Right forelimb (tissue), 1 donor: ENCODE measurements at regions not wholly inside any gene's neighbourhood (a gene's known extent, or its start where the extent isn't known, plus 50 kb on each side); places are given as distances from the start of the nearest gene placed in this dataset.

Source experiments
- DNase-seq: peaks from one replicate; pipeline ENCODE4 v3.0.0-alpha.2; 2018

DNA sequence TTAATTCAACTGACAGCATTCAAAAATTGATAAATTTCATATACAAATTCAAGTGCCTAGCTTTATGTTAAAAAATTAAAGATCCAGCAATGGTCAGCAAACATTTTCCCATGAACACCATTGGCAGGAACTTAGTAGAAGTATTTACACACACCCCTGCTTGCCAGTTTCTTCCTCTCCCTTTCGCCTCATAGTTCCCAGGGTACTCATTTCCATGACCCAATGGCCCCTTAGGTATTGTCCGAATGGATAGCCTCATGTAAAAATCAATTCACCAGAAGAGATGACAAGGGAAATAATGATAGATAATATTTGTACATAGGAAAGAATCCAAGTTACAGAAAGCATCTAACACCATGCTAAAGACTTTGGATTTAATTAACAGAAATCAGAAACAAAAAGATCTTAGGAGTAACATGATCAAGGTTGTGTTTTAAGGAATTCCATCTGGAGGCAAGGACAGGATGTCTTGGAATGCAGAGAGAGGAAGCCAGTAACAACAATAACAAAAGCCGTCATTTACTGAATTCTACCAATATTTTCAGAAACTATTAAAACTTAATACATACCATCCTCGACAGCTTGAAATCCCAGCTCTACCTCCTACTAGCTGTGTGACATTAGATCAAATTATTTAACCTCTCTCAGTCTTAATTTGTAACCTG lies 423.0 kb downstream of the IRS1 start:
- DNase-seq: no peak

DNA sequence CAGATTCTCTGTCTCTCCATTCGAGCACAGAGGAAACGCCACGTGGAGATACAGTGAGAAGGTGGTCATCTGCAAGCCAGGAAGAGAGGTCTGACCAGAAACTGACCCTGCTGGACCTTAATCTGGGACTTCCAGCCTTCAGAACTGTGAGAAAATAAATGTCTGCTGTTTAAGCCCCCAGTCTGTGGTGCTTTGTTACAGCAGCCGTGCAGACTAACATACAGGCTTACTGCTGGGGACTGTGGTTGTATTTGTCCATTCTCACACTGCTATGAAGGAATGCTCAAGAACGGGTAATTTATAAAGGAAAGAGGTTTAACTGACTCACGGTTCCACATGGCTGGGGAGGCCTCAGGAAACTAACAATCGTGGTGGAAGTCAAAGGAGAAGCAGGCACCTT lies 432.7 kb downstream of the IRS1 start:
- no peak for DNase-seq

DNA sequence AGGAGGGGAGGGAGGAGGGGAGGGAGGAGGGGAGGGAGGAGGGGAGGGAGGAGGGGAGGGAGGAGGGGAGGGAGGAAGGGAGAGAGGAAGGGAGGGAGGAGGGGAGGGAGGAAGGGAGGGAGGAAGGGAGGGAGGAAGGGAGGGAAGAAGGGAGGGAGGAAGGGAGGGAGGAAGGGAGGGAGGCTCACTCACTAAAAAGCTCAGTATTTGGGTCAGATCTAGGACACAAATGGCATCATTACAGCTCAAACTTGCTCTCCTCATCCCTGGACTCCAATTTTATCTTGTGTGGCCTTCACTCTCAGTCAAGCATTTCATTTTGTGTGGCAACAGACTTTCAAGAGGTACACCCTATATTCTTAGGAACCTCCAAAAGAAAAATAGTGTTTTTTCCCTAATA lies 435.4 kb downstream of the IRS1 start:
- no peak for DNase-seq

DNA sequence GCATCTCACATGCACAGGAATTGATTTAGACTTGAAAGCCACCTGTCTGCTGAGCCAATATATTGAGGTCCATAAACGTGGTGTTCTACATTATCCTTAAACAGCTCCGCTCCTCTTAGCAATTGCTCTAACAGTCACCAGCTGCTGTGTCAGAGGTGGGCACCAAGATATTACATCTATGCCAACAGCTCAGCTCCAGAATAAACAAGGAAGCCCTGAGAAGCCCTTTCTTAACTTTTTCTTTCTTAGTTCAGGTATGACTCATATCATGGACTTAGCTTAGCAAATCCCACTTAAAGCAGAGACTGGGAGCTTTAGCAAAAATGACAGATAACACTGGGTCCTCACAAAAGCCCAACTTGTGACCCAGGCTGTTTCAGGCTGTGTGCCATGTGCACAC lies 436.6 kb downstream of the IRS1 start:
- no peak for DNase-seq

DNA sequence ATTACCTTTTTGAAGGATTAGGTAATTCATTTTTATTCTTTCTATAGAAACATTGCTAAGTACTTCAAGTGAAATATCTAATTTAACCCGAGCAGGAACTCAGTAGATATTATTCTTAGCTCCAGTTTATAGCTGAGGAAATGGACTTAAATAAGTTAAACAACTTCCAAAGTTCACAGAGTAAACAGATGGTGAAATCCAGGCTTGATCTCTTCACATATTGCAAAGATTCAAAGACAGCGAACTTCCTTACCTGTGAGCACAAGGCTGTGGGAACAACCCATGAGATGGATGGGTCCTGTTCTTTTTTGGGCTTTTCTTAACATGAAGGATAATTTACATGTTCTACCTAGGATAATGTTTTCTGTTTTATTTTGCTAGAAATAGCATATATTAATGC lies 439.0 kb downstream of the IRS1 start:
- no peak for DNase-seq

DNA sequence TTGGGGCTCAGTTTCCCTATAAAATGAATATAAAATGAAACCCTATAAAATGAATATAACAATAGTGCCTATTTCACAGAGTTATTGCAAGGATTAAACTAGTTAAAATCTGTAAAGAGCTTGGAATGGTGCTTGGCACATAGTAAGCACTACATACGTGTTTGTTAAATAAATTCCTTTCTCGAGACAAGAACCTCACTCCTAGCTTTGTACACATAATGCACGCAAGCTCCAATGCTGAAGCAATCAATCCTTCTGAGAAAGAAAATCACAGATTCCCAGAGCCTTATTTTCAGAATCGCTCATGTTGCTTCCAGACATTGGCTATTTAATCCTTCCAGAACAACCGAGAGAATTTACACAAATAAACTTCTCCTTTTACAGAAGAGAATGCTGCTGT lies 440.9 kb downstream of the IRS1 start:
- no peak for DNase-seq

DNA sequence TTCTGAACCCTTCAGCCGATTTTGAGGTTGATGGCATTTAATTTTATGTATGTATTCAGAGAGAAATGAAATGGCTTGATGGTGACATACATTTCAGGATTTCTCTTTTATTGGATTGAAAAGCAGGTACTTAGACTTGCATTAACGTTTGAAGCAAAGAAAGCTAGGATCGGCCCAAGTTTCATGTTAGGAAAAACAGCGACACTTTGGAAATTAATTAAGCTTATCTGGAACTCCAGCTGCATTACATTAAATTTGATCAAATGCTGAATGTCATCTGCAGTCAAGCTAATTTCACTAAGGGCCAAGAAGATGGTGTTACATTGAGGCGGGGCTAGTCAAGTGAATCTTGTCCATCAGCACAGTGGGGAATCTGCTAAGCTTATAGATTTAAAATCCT lies 441.8 kb downstream of the IRS1 start:
- DNase-seq: no peak

DNA sequence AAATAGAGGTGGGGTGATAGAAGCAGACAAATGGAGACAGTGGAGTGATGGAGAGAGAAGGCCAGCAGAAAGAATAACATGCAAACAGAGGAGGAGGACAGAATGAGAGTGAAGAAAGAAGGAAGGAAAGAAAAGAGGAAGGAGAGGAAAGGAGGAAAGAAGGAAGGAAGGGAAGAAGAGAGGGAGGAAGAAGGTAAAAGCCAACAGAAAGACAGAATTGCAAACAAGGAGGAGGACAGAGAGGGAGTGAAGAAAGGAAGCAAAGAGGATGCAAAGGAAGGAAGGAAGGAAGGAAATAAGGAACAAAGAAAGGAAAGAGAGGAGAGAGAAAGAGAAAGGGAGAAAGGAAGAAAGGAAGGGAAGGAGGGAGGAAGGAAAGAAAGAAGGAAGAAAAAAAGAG lies 444.0 kb downstream of the IRS1 start:
- no peak for DNase-seq

DNA sequence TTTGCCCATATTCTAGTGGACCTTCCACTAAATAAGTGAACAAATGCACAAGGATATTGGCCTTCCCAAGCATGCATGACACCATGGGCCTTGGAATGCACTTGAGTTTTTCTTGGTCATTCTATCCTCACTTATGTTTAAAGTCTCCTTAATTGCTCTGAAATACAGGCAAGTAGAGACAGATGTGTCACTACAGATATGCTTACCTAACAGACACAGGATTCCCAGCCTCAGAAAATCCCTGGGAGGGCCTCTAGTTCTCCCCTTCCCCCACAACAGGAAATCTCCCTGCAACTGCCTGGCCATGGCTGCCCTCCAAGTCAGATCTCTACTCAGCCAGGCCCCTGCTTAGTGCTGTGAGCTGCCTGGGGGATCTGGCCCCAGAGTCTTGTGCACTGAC lies 445.2 kb downstream of the IRS1 start:
- DNase-seq: no peak

DNA sequence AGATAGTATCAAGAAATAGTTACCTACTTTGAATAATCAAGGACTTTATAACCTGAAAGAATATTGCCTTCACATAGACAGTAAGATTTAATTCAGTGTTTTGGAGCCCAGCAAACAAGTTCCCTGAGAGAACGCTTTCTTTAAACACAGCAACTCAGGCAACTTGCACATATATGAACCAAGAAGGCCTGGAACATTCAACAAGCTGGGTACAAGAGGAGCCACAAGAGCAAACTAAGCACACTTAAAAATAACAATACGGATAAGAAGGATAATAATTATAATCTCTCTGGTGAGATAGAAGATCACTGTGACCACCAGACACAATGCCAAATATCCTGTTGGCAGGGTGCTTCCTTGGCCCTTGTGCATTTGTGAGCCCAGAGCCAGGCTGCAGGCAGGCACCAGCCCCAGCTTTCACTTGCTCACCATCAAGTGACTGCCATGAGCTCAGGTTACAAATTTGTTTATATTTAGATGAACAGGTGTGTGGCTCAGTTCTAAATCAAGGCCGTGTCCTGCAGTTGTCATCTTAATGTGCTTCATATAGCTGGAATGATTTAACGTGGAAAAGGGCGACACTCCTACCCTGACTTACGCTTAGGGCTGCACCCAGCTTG lies 446.6 kb downstream of the IRS1 start:
- no peak for DNase-seq

DNA sequence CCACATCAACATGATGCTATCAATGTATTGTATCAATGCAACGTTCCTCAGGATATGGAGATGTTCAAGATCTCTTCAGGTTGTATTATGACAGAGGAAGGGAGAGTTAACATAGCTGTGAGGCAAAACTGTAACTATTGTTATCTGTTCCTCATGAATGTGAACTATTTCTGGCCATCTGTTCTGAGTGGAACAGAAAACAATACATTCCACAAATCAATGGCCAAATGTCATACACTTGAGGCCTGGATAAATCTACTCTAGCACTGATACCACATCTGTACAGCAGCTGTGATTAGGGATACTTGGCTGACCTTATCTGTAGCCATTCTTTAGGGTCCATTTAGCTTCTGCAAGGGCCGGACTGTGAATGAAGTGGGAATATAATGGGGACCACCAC lies 447.9 kb downstream of the IRS1 start:
- DNase-seq: no peak

DNA sequence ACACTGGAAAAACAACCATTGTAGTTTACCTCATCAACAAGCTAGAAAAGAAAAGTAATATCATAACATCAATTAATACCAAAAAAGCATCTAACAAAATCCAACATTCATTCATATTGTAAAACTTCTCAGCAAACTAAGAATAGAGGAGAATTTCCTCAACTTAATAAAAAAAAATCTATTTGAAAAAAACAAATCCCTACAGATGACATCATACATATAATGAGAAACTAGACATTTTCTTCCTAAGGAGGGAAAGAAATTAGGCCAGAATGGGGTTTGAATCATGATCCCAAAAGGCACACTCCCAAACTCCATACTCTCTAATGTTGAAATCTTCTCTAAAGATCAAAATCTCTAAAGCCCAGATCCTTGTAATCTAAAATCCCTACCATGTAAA lies 460.0 kb downstream of the IRS1 start:
- DNase-seq: no peak

DNA sequence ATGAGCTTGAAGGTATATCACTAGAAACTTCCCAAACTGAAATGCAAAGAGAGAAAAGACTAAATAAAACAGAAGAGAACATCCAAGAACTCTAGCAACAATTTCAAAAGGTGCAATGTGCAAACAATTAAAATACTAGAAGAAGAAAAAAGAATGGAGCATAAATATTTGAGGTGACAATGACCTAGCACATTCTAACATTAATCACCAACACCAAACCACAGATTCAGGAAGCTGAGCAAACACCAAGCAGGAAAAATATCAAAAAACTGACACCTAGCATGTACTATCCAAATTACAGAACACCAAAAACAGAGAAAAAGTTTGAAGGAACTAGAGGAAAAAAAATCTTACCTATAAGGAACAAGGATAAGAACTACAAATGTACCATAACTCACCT lies 460.8 kb downstream of the IRS1 start:
- DNase-seq: no peak

DNA sequence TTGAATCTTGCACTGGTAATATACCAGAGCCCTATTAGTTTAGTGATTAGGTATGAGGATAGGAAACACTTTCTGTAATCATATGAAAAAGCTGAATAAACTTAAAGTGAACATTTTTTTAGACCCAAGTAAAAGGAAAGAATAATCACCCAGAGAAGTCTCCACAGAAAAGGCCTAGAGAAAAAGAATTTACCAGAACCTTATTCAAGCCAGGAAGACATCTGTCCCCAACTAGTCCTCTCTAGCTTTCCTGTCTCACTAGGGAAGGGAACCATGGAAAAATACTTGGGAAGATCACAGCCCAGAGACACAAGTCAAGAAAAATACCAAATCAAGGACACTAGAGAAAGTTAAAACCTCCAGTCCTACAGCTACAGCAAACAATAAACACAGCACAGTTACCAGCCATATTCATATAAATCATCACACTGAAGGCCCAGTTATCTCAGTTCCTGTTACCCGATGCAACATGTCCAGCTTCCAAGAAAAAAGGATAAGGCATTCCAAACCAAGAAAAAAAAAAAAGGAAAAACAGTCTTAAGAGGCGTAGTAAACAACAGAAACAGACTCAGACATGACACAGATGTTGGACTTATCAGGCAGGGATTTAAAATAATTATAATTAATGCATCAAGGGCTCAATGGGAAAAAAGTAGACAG lies 461.5 kb downstream of the IRS1 start:
- no peak for DNase-seq

DNA sequence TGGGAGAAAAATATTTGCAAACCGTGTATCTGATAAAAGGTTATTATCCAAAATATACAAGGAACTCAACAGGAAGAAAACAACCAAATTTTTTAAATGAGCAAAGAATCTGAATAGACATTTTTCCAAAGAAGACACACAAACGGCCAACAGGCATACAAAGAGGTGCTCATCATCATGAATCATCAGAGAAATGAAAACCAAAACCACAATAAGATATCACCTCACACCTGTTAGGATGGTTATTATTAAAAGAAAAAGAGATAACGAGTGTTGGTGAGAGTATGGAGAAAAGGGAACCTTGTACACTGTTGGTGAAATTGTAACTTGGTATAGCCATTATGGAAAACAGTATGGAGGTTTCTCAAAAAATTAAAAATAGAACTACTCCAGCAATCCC lies 463.3 kb downstream of the IRS1 start:
- no peak for DNase-seq

DNA sequence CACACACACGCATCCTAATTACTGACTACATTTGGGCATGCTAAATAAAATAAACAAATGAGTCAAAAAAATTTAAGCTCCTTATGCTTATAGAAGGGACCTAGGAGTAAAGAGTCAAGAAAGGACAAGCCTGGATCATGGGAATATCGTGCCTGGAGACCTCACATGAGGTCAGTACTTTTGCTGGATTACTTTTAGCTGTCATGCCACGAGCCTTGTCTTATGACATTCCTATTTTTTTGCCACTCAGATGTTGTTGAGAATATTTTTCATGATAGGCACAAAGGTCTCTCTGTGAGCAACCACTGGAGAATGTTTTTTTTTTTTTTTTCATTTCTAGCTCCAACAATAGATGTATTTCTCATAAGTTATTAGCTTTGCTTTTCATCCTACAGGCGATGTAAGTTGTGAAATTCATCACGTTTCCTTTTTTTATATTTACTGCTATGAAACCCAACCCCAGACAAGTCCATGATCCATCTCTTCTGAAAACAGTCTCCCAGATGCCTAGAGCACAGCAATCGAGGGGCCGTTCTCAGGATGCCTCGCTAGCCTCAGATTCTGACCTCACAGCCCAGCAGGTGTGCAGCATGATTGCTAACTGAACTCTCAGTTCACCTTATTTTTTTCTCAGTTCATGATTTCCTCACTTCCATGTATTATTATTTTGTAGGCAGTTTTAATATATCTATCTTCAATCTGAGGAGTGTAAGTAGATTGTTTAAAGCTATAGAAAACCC lies 464.5 kb downstream of the IRS1 start:
- no peak for DNase-seq

DNA sequence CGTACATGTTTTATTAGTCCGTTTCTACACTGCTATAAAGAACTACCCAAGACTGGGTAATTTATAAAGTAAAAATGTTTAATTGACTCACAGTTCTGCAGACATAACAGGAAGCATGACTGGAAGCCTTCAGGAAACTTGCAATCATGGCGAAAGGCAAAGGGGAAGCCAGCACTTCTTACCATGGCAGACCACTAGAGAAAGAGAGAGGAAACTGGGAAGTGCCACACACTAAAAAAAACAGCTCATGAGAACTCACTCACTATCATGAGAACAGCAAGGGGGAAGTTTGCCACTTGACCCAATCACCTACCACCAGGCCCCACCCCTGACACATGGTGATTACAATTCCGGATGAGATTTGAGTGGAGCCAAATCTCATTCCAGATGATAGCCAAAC lies 466.2 kb downstream of the IRS1 start:
- DNase-seq: no peak

DNA sequence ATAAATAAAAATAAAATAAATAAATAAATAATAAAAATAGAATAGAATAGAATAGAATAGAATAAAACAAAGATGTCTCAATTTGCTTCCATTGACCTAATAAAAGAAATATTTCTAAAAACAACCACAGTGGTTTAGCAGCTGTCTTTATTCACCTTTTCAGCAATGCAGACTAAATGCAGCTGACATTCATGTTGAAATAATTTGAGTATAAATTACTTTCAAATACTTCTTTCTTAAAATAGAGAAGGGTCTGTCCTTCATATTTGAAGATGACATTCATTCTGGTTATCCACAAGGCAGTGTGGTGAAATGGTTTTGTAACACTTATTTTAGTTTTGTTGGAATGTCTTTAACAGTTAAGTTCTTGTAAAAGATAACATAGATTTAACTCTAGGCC lies 469.4 kb downstream of the IRS1 start:
- no peak for DNase-seq

DNA sequence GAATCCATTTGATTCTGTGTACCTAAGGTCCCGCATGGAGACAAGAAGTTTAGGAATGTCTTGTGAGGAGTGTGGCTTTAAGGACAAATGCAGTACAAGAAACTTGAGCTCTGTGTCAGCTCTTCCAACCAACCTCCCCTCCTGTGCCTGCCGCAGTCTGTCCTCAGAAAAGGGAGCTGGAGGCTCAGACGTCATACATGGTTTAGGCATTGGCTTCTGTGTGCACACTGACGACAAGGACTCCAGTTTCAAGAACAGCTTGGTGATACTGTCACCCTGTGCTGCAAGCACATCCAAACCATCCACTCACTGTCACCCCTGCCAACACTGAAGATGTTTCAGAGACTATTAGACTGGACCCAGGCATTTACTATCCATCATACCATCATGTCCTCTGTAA lies 470.4 kb downstream of the IRS1 start:
- DNase-seq: no peak

DNA sequence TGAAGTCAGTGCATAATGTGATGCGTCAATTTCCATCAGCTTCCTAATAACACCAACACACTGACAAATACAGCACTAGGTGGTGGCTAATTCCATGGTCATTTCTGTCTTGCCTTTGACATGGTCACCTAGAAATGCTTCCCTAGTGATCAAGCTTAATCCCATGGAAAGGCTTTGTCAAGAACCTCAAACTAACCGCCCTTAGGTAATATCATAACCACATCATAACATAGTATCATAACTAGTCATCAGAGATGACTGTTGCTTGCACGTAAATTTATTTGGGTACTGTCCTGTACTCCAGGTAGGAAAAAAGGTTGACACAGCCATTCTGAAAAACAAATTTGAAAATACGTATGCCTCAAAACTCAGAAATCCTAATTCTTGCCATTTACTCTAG lies 471.8 kb downstream of the IRS1 start:
- DNase-seq: no peak

DNA sequence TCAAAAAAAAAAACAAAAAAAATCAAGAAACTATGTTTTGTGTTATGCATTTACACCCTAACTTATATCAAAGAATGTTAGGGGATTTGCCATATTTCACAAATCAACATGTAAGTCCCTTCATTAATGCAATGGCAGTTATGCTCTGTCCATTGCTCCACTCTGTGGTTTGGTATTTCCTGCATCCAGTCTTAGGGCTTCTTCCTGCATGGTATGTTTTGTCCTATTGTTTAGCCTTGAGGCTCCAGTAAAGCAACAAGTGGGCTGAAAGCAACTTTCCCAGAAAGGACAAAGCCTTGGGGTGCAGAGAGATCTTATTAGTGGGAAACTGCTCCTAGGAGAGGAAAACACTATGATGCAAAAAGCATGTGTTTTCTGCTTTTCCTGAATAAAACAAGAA lies 474.1 kb downstream of the IRS1 start:
- no peak for DNase-seq

DNA sequence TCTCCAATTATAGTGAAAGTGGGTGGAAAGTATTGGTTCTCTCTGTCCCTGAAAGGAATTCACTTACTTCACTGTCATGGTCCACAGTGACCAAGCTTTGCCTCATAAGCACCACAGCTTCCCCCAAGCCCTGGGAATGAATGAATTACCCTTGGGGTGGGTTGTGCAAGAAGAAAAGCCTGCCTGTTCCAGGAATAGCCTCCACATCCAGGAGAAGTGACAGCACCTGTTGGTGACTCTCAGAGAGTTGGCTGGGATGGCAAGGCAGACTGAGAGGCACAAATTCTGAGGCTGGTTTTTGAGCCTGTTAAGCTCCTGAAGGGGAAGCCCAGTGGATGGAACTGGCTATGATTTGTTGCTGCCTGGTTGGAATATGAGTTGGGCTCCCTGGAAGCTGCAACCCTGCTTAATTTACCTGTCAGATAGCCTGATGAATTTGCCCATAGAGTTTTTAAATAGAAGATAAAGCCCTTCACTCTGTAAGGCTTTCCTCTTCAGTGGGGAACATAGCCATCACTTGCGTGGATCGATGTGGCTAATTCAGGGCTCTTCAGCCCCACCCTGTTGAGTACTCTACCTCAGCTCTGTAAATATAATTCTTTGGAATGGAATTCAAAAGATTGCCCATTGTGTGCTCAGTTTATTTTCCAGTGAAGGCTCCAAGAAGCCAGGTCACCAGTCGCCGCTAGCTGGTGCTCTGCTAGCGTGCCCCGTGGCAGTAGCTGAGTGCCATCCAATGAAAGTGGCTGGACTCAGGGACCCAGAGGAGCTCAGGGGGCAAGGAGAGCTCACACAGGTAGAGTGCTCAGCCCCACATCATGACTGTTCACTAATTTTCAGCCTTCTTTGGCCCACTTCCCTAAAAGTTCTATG lies 479.3 kb downstream of the IRS1 start:
- DNase-seq: no peak

DNA sequence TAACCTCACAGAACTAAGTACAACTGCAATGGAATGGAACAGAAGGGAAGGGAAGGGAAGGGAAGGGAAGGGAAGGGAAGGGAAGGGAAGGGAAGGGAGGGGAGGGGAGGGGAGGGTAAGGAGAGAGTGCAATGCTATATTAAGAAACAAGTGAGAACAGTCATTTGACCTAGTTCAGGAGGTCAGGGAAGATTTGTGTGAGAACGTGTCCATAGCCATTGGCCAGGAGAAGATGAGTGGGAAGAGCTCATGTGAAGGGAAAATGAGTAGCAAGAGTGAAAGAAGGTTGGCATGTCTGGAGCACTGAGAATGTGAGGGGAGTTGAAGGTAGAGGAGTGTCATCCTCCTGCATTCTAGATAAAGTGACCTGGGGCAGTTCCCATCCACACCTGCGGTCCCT lies 481.6 kb downstream of the IRS1 start:
- DNase-seq: no peak
